ENCODE measurements at regions not wholly inside any gene's neighbourhood (a gene's known extent, or its start where the extent isn't known, plus 50 kb on each side); places are given as distances from the start of the nearest gene placed in this dataset.

DNA sequence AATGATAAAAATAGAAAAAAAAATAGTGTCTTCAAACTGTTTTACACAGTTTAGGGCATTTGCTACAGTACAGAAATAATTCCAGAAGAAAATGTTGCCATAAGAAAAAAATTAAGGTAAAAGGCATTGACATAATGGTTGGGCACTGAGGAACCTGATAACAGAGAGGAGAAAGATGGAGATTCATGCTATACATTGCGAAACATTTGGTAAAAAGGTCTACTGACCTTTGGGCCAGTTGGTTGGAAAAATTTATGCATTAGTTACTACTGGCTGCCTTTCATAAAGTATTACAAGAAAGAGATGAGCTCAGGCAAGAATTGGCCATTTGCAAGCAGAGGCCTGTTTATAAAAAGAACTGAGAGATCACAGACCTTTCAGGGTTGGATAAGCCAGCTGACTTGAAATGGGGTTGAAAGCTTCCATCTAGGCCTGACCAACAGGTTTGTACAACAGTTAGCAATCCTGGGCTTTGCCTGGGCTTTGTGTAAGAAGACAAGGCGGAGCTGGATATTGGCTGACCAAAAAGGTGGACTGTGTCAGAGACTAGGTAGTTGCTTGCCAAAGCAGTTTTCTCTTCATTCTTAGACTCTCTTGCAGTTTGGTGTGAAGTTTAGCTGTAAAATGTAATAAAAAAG lies 166.6 kb upstream of the MCTP2 start:
- H3K4me3 ChIP-seq (ENCODE audit: low read length): no peak overlapping the region
- no peak for TF ChIP-seq CTCF (conservative IDR thresholded peaks at IDR 0.05; ENCODE audit: low read length)
- no peak for DNase-seq (ENCODE audit: low read depth)

DNA sequence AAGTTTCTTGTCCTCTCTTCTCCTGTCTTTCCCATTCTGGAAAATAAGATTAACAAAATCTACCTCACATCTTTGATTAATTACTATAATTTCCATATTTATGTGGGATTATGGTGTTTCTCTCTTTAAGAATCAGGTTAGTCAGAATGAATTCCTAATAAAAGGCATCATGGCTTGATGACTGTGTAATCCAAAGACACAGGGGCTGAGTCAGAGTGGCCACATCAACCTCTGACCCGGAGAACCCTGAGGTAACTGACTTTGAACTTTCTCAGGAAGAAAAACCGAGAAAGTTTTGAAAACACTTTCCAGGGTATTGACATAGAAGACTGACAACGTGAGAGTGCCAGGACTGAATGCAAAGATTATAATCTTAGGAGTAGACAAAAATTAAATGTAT lies 170.3 kb upstream of the MCTP2 start:
- no peak overlapping the region for H3K4me3 ChIP-seq (ENCODE audit: low read length)
- DNase-seq (ENCODE audit: low read depth): peak; percentile 9
- TF ChIP-seq CTCF (conservative IDR thresholded peaks at IDR 0.05; ENCODE audit: low read length): no peak

GRCh38 chr15:94059013-94059587 lies 172.3 kb upstream of the MCTP2 start:
- DNase-seq (ENCODE audit: low read depth): peak; percentile 9
- no peak for TF ChIP-seq CTCF (conservative IDR thresholded peaks at IDR 0.05; ENCODE audit: low read length)

DNA sequence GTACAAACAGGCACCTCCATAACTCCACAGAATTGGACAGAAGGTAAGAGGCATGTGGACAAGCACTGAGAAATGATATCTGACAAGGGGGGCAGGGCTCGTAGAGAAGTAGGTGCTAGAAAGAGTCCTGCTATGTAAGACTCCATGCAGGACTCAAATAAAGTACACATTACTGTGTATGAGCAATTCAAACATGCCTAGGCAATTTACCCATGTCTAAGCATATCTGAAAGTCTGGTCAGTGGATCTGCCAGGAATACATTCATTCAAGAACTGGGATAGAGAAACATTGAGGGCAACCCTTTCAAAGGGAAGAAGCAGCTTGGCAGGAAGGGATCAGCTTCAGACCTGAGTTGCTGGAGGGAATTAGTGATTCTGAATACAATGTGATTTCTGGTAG lies 174.1 kb upstream of the MCTP2 start:
- TF ChIP-seq CTCF (conservative IDR thresholded peaks at IDR 0.05; ENCODE audit: low read length): no peak
- no peak overlapping the region for H3K4me3 ChIP-seq (ENCODE audit: low read length)
- no peak for DNase-seq (ENCODE audit: low read depth)

More at GRCh38 chr15:94059013-94059587, 172.3 kb upstream of the MCTP2 start:
- no peak overlapping the region for H3K4me3 ChIP-seq (ENCODE audit: low read length)

DNA sequence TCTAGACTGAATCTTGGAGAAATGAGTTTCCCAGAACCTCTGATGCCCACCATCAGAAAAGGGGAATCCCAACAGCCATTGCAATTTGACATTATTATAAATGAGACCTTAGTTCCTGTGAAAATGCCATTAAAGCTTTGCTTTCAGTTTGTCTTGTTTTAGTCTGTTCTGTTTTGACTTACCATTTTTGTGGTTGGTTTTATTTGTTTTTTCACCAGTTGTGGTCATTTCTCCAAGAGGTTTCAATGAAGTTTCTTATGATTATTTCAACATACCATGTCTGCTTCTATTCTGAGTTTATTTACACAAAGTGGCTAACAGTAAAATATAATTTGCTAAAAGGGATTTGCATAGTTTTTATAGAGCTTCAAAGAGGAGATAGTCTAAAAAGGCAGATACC lies 175.0 kb upstream of the MCTP2 start:
- no peak overlapping the region for H3K4me3 ChIP-seq (ENCODE audit: low read length)
- peak; percentile 74 for DNase-seq (ENCODE audit: low read depth)
- no peak for TF ChIP-seq CTCF (conservative IDR thresholded peaks at IDR 0.05; ENCODE audit: low read length)

DNA sequence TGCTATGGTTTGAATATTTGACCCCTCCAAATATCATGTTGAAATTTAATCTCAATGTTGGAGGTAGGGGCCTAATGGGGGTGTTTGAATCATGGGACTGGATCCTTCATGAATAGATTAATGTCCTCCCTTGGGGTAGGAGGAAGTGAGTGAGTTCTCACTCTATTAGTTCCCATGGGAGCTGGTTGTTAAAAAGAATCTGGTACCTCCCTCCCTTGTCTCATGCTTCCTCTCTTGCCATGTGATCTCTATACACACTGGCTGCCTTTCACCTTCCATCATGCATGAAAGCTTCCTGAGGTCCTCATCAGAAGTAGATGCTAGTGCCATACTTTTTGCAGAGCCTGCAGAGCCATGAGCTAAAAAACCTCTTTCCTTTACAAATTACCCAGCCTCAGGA lies 177.7 kb upstream of the MCTP2 start:
- TF ChIP-seq CTCF (conservative IDR thresholded peaks at IDR 0.05; ENCODE audit: low read length): no peak
- no peak for DNase-seq (ENCODE audit: low read depth)
- H3K4me3 ChIP-seq (ENCODE audit: low read length): no peak overlapping the region

- TF ChIP-seq CTCF (conservative IDR thresholded peaks at IDR 0.05; ENCODE audit: low read length): no peak
- no peak overlapping the region for H3K4me3 ChIP-seq (ENCODE audit: low read length)
- DNase-seq (ENCODE audit: low read depth): no peak
These were observed 178.7 kb upstream of the MCTP2 start for GRCh38 chr15:94052711-94053110.
